ENCODE measurements at regions not wholly inside any gene's neighbourhood (a gene's known extent, or its start where the extent isn't known, plus 50 kb on each side); places are given as distances from the start of the nearest gene placed in this dataset.

DNA sequence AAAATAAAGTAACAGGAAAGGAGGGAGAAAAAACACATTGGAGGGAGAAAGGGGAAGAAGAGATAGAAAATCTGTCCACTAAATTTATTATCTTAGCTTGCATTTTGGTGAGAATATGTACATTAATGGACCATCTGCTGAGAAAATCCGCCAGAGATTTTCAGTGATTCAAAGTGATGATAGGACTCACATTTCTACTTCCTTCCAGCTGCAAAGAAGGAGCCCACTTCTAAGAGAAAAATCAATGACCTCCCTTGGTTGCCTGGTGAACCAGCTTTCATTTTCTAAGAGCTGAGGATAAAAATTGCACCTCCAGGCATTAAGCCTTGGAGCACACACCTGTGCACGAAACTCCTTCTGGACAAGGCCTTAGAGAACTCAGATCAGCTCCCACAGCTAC is 404.3 kb downstream of the SFMBT2 start:
- Histone ChIP-seq H3K79me2 (ENCODE audit: control insufficient read depth, insufficient read depth, low read length) (no peaks in the 10 kb centered on the region), H3K4me1 (replicated peaks in 1 of 2; ENCODE audit: control insufficient read depth in 2 of 2, insufficient read depth in 2 of 2, low read length in 2 of 2) (peaks cover 0 to 28% of the 10 kb centered on the region in 2 experiments; a peak in 2 of 5 replicates), H3K27me3 (ENCODE audit: control insufficient read depth in 2 of 2, insufficient read depth in 2 of 2, low read length in 2 of 2) (no peaks in the 10 kb centered on the region), H2AFZ (ENCODE audit: low read depth, low read length) (no peak overlapping the region), H3K9me3 (replicated peaks; ENCODE audit: control insufficient read depth, insufficient read depth, low read depth, low read length) (no peaks in the 10 kb centered on the region), H4K20me1 (replicated peaks; ENCODE audit: control insufficient read depth, insufficient read depth, low read length) (no peaks in the 10 kb centered on the region), H3K36me3 (ENCODE audit: control insufficient read depth, insufficient read depth, low read length) (no peaks in the 10 kb centered on the region), H3K27ac (ENCODE audit: extremely low read depth, low read depth, low read length) (no peak overlapping the region), H3K4me2 (ENCODE audit: insufficient read depth, low read length) (no peak overlapping the region), H3K9me1 (ENCODE audit: control insufficient read depth, insufficient read depth, low read length) (no peaks in the 10 kb centered on the region), H3K4me3 (no peak overlapping the region), H3K9ac (ENCODE audit: insufficient read depth in 1 of 2, low read depth in 2 of 2, low read length in 2 of 2) (no peak overlapping the region)
- ChIA-PET CTCF (ENCODE audit: low intra/inter-chr PET ratio) (no interaction called here), POLR2A (no interaction called here)
- in situ Hi-C loops (cut with MboI), result no loop called here
- ATAC-seq (no peak; the same call in 2 of the 3 replicates), DNase-seq (ENCODE audit: extremely low read depth in 1 of 4, low spot score in 3 of 4) (no peak), FAIRE-seq (no peak)
- intact Hi-C loops (cut with micrococcal nuclease), result no loop called here
- 17% methylated on average over 2 of the region's 2 CpGs for WGBS (ENCODE audit: insufficient coverage, low coverage, missing lambda C conversion rate)
- BruUV-seq (replicated peaks), result no TSS peak
- TF ChIP-seq, protein P1, sequence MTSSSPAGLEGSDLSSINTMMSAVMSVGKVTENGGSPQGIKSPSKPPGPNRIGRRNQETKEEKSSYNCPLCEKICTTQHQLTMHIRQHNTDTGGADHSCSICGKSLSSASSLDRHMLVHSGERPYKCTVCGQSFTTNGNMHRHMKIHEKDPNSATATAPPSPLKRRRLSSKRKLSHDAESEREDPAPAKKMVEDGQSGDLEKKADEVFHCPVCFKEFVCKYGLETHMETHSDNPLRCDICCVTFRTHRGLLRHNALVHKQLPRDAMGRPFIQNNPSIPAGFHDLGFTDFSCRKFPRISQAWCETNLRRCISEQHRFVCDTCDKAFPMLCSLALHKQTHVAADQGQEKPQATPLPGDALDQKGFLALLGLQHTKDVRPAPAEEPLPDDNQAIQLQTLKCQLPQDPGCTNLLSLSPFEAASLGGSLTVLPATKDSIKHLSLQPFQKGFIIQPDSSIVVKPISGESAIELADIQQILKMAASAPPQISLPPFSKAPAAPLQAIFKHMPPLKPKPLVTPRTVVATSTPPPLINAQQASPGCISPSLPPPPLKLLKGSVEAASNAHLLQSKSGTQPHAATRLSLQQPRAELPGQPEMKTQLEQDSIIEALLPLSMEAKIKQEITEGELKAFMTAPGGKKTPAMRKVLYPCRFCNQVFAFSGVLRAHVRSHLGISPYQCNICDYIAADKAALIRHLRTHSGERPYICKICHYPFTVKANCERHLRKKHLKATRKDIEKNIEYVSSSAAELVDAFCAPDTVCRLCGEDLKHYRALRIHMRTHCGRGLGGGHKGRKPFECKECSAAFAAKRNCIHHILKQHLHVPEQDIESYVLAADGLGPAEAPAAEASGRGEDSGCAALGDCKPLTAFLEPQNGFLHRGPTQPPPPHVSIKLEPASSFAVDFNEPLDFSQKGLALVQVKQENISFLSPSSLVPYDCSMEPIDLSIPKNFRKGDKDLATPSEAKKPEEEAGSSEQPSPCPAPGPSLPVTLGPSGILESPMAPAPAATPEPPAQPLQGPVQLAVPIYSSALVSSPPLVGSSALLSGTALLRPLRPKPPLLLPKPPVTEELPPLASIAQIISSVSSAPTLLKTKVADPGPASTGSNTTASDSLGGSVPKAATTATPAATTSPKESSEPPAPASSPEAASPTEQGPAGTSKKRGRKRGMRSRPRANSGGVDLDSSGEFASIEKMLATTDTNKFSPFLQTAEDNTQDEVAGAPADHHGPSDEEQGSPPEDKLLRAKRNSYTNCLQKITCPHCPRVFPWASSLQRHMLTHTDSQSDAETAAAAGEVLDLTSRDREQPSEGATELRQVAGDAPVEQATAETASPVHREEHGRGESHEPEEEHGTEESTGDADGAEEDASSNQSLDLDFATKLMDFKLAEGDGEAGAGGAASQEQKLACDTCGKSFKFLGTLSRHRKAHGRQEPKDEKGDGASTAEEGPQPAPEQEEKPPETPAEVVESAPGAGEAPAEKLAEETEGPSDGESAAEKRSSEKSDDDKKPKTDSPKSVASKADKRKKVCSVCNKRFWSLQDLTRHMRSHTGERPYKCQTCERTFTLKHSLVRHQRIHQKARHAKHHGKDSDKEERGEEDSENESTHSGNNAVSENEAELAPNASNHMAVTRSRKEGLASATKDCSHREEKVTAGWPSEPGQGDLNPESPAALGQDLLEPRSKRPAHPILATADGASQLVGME (CRISPR knock-in tag; IDR thresholded peaks at IDR 0.05), result no peak
- TF ChIP-seq ZNF143 (CRISPR knock-in tag; IDR thresholded peaks at IDR 0.05), result no peak
- TF ChIP-seq NR2C2 (CRISPR knock-in tag; IDR thresholded peaks at IDR 0.05), result no peak
- TF ChIP-seq NR2C2 (tag; IDR thresholded peaks at IDR 0.05), result no peak
- TF ChIP-seq, protein P2, sequence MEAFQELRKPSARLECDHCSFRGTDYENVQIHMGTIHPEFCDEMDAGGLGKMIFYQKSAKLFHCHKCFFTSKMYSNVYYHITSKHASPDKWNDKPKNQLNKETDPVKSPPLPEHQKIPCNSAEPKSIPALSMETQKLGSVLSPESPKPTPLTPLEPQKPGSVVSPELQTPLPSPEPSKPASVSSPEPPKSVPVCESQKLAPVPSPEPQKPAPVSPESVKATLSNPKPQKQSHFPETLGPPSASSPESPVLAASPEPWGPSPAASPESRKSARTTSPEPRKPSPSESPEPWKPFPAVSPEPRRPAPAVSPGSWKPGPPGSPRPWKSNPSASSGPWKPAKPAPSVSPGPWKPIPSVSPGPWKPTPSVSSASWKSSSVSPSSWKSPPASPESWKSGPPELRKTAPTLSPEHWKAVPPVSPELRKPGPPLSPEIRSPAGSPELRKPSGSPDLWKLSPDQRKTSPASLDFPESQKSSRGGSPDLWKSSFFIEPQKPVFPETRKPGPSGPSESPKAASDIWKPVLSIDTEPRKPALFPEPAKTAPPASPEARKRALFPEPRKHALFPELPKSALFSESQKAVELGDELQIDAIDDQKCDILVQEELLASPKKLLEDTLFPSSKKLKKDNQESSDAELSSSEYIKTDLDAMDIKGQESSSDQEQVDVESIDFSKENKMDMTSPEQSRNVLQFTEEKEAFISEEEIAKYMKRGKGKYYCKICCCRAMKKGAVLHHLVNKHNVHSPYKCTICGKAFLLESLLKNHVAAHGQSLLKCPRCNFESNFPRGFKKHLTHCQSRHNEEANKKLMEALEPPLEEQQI (IDR thresholded peaks at IDR 0.05), result no peak
- TF ChIP-seq ZNF431 (CRISPR knock-in tag; IDR thresholded peaks at IDR 0.05), result no peak
- no peak for TF ChIP-seq LARP7 (IDR thresholded peaks at IDR 0.05)
- TF ChIP-seq, protein P3, sequence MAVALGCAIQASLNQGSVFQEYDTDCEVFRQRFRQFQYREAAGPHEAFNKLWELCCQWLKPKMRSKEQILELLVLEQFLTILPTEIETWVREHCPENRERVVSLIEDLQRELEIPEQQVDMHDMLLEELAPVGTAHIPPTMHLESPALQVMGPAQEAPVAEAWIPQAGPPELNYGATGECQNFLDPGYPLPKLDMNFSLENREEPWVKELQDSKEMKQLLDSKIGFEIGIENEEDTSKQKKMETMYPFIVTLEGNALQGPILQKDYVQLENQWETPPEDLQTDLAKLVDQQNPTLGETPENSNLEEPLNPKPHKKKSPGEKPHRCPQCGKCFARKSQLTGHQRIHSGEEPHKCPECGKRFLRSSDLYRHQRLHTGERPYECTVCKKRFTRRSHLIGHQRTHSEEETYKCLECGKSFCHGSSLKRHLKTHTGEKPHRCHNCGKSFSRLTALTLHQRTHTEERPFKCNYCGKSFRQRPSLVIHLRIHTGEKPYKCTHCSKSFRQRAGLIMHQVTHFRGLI (CRISPR knock-in tag; IDR thresholded peaks at IDR 0.05), result no peak
- no peak for TF ChIP-seq RFX1 (IDR thresholded peaks at IDR 0.05)
- no peak for TF ChIP-seq EP300 (IDR thresholded peaks at IDR 0.05; ENCODE audit: low read length)
- no peak for TF ChIP-seq ZNF384 (IDR thresholded peaks at IDR 0.05; ENCODE audit: low read depth, low read length)
- no peak for TF ChIP-seq FOXK1 (CRISPR knock-in tag; IDR thresholded peaks at IDR 0.05; ENCODE audit: borderline replicate concordance)
- no peak for TF ChIP-seq GABPB2 (CRISPR knock-in tag; conservative IDR thresholded peaks at IDR 0.05)
- no peak for TF ChIP-seq HNRNPUL1 (IDR thresholded peaks at IDR 0.05; ENCODE audit: low read length)
